Gastrocnemius medialis (tissue), 4 donors: ENCODE measurements at regions not wholly inside any gene's neighbourhood (a gene's known extent, or its start where the extent isn't known, plus 50 kb on each side); places are given as distances from the start of the nearest gene placed in this dataset.
"Not testable (repeated sequence)": the region's sequence is repeated elsewhere in the genome, so short reads cannot be mapped to it uniquely, and the experiment has no call there.

Source experiments
- ATAC-seq, 2 donors: fragments of 150-250 bp; one replicate each; pipeline ENCODE4 v1.9.1; 2016
- DNase-seq, 2 donors: peaks; one replicate each; pipeline ENCODE4 v3.0.0-alpha.2; 2019
- H3K27ac ChIP-seq, 4 donors: fragments of 200-600 bp; sonication (generic); 1 replicate in 1 of 4; 2 replicates in 3 of 4; pipeline ENCODE4 v1.5.1; 2016 to 2018; ENCODE audit warnings: mild to moderate bottlenecking in 2 of 4, moderate library complexity in 1 of 4
- H3K27me3 ChIP-seq, 3 donors: fragments of 200-600 bp; sonication (generic) in 2 of 3; 1 replicate in 1 of 3; 2 replicates in 2 of 3; pipeline versions ENCODE4 v1.5.1 to v1.6.0; 2016 to 2019; ENCODE audit warnings: mild to moderate bottlenecking in 1 of 3, moderate library complexity in 1 of 3
- H3K36me3 ChIP-seq, 2 donors: fragments of 200-600 bp; sonication (generic) in 1 of 2; one replicate each; pipeline ENCODE4 v1.5.1; 2017 to 2018
- H3K4me1 ChIP-seq, 2 donors: fragments of 200-600 bp; sonication (generic) in 1 of 2; one replicate each; pipeline ENCODE4 v1.5.1; 2016 to 2017; ENCODE audit warnings: mild to moderate bottlenecking in 2 of 2
- H3K4me3 ChIP-seq, 4 donors: fragments of 200-600 bp; sonication (generic) in 3 of 4; 1 replicate in 1 of 4; 2 replicates in 3 of 4; pipeline ENCODE4 v1.5.1; 2016 to 2019; ENCODE audit warnings: mild to moderate bottlenecking in 2 of 4
- H3K9me3 ChIP-seq, 3 donors: fragments of 200-600 bp; sonication (generic) in 2 of 3; 1 replicate in 1 of 3; 2 replicates in 2 of 3; pipeline ENCODE4 v1.5.1; 2016 to 2019
- CTCF ChIP-seq, 5 experiments: fragments of 450-650 bp in 3 of 5; fragments of 200-600 bp in 2 of 5; sonication (generic) in 2 of 5; IDR thresholded peaks in 4 of 5; conservative IDR thresholded peaks in 1 of 5; 1 replicate in 4 of 5; 2 replicates in 1 of 5; pipeline ENCODE4 v1.5.1; 2016 to 2019; ENCODE audit warnings: antibody characterized with exemption in 5 of 5, mild to moderate bottlenecking in 3 of 5, moderate library complexity in 3 of 5
- POLR2A ChIP-seq, 2 donors: fragments of 450-650 bp; IDR thresholded peaks; one replicate each; pipeline ENCODE4 v1.6.1; 2017; ENCODE audit warnings: antibody characterized with exemption in 2 of 2, mild to moderate bottlenecking in 2 of 2, moderate library complexity in 2 of 2
- in situ Hi-C, 4 donors: fragments of 200-750 bp; cut with MboI; loops; one replicate each; pipeline versions ENCODE4 v1.15.0 to v1.8.0; 2017; ENCODE audit warnings: low sequenced_read_pairs in 4 of 4
- intact Hi-C: fragments of 100-400 bp; cut with DNase I; formaldehyde crosslinking; loops from one replicate; pipeline ENCODE4 v1.15.1; 2023; ENCODE audit warnings: low total_unique reads

- no peaks in the 10 kb centered on the region for H3K36me3 ChIP-seq
- no peaks in the 10 kb centered on the region for H3K27me3 ChIP-seq
- in situ Hi-C loops = no loop called here
- TF ChIP-seq POLR2A (IDR thresholded peaks at IDR 0.05) = no peak
- TF ChIP-seq CTCF (IDR thresholded peaks at IDR 0.05 in 4 of 5, conservative IDR thresholded peaks at IDR 0.05 in 1 of 5) = no peak
- no peak overlapping the region for H3K27ac ChIP-seq
- peaks cover 0 to 3% (median 0%) of the 10 kb centered on the region in 3 donors for H3K9me3 ChIP-seq
- intact Hi-C loops = no loop called here
- H3K4me3 ChIP-seq = no peak overlapping the region
- no peaks in the 10 kb centered on the region for H3K4me1 ChIP-seq
- no peak for ATAC-seq
- no peak for DNase-seq
Measured at GRCh38 chr14:39641224-39641623, 209.0 kb upstream of the FBXO33 start.

- H3K4me3 ChIP-seq, intact Hi-C loops, H3K36me3 ChIP-seq, H3K27ac ChIP-seq, ATAC-seq, H3K27me3 ChIP-seq, H3K9me3 ChIP-seq, DNase-seq, in situ Hi-C loops, H3K4me1 ChIP-seq: not testable (repeated sequence)
Measured at GRCh38 chr14:39639009-39639408, 206.8 kb upstream of the FBXO33 start.

- Histone ChIP-seq H3K27ac (no peak overlapping the region), H3K9me3 (no peaks in the 10 kb centered on the region), H3K36me3 (no peaks in the 10 kb centered on the region), H3K4me1 (no peaks in the 10 kb centered on the region), H3K4me3 (no peak overlapping the region), H3K27me3 (no peaks in the 10 kb centered on the region)
- ATAC-seq (no peak), DNase-seq (no peak)
- in situ Hi-C loops (no loop called here), intact Hi-C loops (no loop called here)
- no peak for TF ChIP-seq CTCF (IDR thresholded peaks at IDR 0.05 in 4 of 5, conservative IDR thresholded peaks at IDR 0.05 in 1 of 5)
- TF ChIP-seq POLR2A (IDR thresholded peaks at IDR 0.05) = no peak
Measured at GRCh38 chr14:39628087-39628486, 195.9 kb upstream of the FBXO33 start.

- Histone ChIP-seq H3K4me1 (no peaks in the 10 kb centered on the region), H3K36me3 (no peaks in the 10 kb centered on the region), H3K27ac (no peak overlapping the region), H3K4me3 (no peak overlapping the region), H3K27me3 (no peaks in the 10 kb centered on the region), H3K9me3 (no peaks in the 10 kb centered on the region)
- ATAC-seq (no peak), DNase-seq (no peak)
- no peak for TF ChIP-seq CTCF (IDR thresholded peaks at IDR 0.05 in 4 of 5, conservative IDR thresholded peaks at IDR 0.05 in 1 of 5)
- TF ChIP-seq POLR2A (IDR thresholded peaks at IDR 0.05) = no peak
- in situ Hi-C loops (no loop called here), intact Hi-C loops (no loop called here)
Measured at GRCh38 chr14:39626589-39627576, 194.7 kb upstream of the FBXO33 start.

GRCh38 chr14:39621678-39622077 is 189.4 kb upstream of the FBXO33 start:
- ATAC-seq = no peak
- TF ChIP-seq CTCF (IDR thresholded peaks at IDR 0.05 in 4 of 5, conservative IDR thresholded peaks at IDR 0.05 in 1 of 5) (no peak), POLR2A (IDR thresholded peaks at IDR 0.05) (no peak)
- Histone ChIP-seq H3K36me3 (no peaks in the 10 kb centered on the region), H3K27me3 (no peaks in the 10 kb centered on the region), H3K4me1 (peaks cover 3 to 19% of the 10 kb centered on the region in 2 donors), H3K9me3 (no peaks in the 10 kb centered on the region), H3K4me3 (no peak overlapping the region), H3K27ac (no peak overlapping the region)
- intact Hi-C loops (no loop called here), in situ Hi-C loops (no loop called here)
- no peak for DNase-seq
